ENCODE measurements at regions not wholly inside any gene's neighbourhood (a gene's known extent, or its start where the extent isn't known, plus 50 kb on each side); places are given as distances from the start of the nearest gene placed in this dataset.

DNA sequence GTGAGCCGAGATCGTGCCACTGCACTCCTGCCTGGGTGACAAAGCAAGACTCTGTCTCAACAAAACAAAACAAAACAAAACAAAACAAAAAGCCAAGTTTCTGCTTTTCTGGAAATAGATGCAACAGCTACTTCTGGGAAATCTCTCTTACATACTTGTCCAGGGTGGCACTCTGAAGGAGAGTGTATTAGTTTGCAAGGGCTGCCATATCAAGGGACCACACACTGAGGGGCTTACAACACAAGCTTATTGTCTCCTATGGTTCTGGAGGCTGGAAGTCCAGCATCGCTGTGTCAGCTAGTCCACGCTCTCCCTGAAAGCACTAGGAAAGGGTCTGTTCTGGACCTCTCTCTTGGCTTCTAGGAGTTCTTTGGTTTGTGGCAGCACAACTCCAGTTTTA is 277.9 kb upstream of the WWC1 start:
- TF ChIP-seq, protein P1, sequence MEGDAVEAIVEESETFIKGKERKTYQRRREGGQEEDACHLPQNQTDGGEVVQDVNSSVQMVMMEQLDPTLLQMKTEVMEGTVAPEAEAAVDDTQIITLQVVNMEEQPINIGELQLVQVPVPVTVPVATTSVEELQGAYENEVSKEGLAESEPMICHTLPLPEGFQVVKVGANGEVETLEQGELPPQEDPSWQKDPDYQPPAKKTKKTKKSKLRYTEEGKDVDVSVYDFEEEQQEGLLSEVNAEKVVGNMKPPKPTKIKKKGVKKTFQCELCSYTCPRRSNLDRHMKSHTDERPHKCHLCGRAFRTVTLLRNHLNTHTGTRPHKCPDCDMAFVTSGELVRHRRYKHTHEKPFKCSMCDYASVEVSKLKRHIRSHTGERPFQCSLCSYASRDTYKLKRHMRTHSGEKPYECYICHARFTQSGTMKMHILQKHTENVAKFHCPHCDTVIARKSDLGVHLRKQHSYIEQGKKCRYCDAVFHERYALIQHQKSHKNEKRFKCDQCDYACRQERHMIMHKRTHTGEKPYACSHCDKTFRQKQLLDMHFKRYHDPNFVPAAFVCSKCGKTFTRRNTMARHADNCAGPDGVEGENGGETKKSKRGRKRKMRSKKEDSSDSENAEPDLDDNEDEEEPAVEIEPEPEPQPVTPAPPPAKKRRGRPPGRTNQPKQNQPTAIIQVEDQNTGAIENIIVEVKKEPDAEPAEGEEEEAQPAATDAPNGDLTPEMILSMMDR (conservative IDR thresholded peaks at IDR 0.05; ENCODE audit: low read length) = no peak
- no peak for TF ChIP-seq EZH2phosphoT487 (IDR thresholded peaks at IDR 0.05; ENCODE audit: borderline replicate concordance, low read depth, low read length)
